HepG2 (cell line): ENCODE measurements at regions not wholly inside any gene's neighbourhood (a gene's known extent, or its start where the extent isn't known, plus 50 kb on each side); places are given as distances from the start of the nearest gene placed in this dataset.

Experiments
- ATAC-seq: fragments of 200-7000 bp; cut with Tn5 transposase; 3 replicates; pipeline ENCODE4 v1.9.1; 2020; ENCODE audit warnings: mild to moderate bottlenecking, moderate library complexity
- BruUV-seq: library from RNA; stranded (reverse); fragments of 400-500 nt; replicated peaks from 2 replicates; lab custom pipeline; 2021; lab: Mats Ljungman, UMichigan
- CTCF ChIA-PET: fragments of 300-600 bp; formaldehyde crosslinking; extraction: SDS; loops from one replicate; lab custom pipeline; 2021; ENCODE audit warnings: low total read pairs, inconsistent platforms, low intra/inter-chr PET ratio; lab: Yijun Ruan, JAX
- POLR2A ChIA-PET: fragments of 350-600 bp; sonication (Branson Sonifier 250); formaldehyde crosslinking; loops from one replicate; lab custom pipeline; 2020; ENCODE audit warnings: antibody characterized with exemption, inconsistent platforms; lab: Yijun Ruan, JAX
- DNase-seq: peaks from one replicate; pipeline ENCODE4 v3.0.0-alpha.2; 2015; ENCODE audit warnings: low spot score
- FAIRE-seq: peaks from 3 replicates; lab custom pipeline; 2011; peaks lifted over from hg19 to GRCh38; lab: Jason Lieb, UNC
- H2AFZ ChIP-seq: one replicate; pipeline ENCODE4 v1.6.1; 2011; ENCODE audit warnings: low read length, inconsistent platforms
- H3K27ac ChIP-seq: fragments of 300-600 bp; 3 replicates; pipeline ENCODE4 v1.8.0; 2011; ENCODE audit warnings: mixed run types, mild to moderate bottlenecking, mixed read lengths, low read length, inconsistent platforms; ENCODE audit not compliant: insufficient read depth; ENCODE audit errors: extremely low read length
- H3K27me3 ChIP-seq, 2 experiments: fragments of 200-600 bp in 1 of 2; 2 replicates in 1 of 2; 3 replicates in 1 of 2; pipeline versions ENCODE4 v1.6.0 to v1.8.0; 2011; ENCODE audit warnings: low read length in 2 of 2, mild to moderate bottlenecking in 2 of 2, moderate library complexity in 2 of 2, inconsistent platforms in 1 of 2; ENCODE audit not compliant: insufficient read depth in 2 of 2, control insufficient read depth in 1 of 2
- H3K36me3 ChIP-seq, 2 experiments: fragments of 200-600 bp in 1 of 2; replicated peaks in 1 of 2; 2 replicates in 1 of 2; 3 replicates in 1 of 2; pipeline versions ENCODE4 v1.5.1 to v1.8.0; 2011; ENCODE audit warnings: low read length in 2 of 2, inconsistent platforms in 1 of 2; ENCODE audit not compliant: insufficient read depth in 2 of 2, control insufficient read depth in 1 of 2
- H3K4me1 ChIP-seq: 2 replicates; pipeline ENCODE4 v1.5.1; 2012; ENCODE audit warnings: low read length, inconsistent platforms; ENCODE audit not compliant: insufficient read depth
- H3K4me2 ChIP-seq: 2 replicates; pipeline ENCODE4 v1.6.0; 2011; ENCODE audit warnings: low read depth, low read length, inconsistent platforms
- H3K4me3 ChIP-seq, 3 experiments: fragments of 200-600 bp in 1 of 3; sonication (generic), shearing (Covaris generic) in 1 of 3; replicated peaks in 1 of 3; 2 replicates each; pipeline ENCODE4 v1.5.1; 2011 to 2016; ENCODE audit warnings: low read length in 3 of 3, inconsistent platforms in 2 of 3, low read depth in 2 of 3, mild to moderate bottlenecking in 2 of 3, control low read depth in 1 of 3, mixed read lengths in 1 of 3; ENCODE audit not compliant: insufficient read depth in 1 of 3
- H3K79me2 ChIP-seq: one replicate; pipeline ENCODE4 v1.6.1; 2011; ENCODE audit warnings: low read length, inconsistent platforms; ENCODE audit not compliant: insufficient read depth
- H3K9ac ChIP-seq: 2 replicates; pipeline ENCODE4 v1.6.0; 2011; ENCODE audit warnings: mild to moderate bottlenecking, low read depth, low read length, inconsistent platforms; ENCODE audit not compliant: insufficient read depth
- H3K9me3 ChIP-seq: 2 replicates; pipeline ENCODE4 v1.5.1; 2012; ENCODE audit warnings: mild to moderate bottlenecking, low read length
- H4K20me1 ChIP-seq: 2 replicates; pipeline ENCODE4 v1.6.0; 2011; ENCODE audit warnings: inconsistent platforms, mild to moderate bottlenecking, low read length, moderate library complexity; ENCODE audit not compliant: insufficient read depth
- AGO2 ChIP-seq: fragments of 200-400 bp; formaldehyde crosslinking; optimal IDR thresholded peaks from 2 replicates; pipeline ENCODE3; 2017; ENCODE audit warnings: mild to moderate bottlenecking, low read depth, low read length, moderate library complexity
- AKAP8 ChIP-seq: sonication (generic); formaldehyde crosslinking; IDR thresholded peaks from 2 replicates; pipeline ENCODE4 v1.5.1; 2020; ENCODE audit warnings: mild to moderate bottlenecking, missing genetic modification reagents
- ATF2 ChIP-seq: sonication (generic); formaldehyde crosslinking; IDR thresholded peaks from 2 replicates; pipeline ENCODE4 v1.4.0; 2020; ENCODE audit warnings: missing genetic modification reagents
- HMG20A ChIP-seq: IDR thresholded peaks from 2 replicates; pipeline ENCODE4 v1.6.1; 2016; ENCODE audit warnings: borderline replicate concordance
- HNF4A ChIP-seq: sonication (generic); formaldehyde crosslinking; IDR thresholded peaks from 2 replicates; pipeline ENCODE4 v1.4.0; 2020; ENCODE audit warnings: missing genetic modification reagents
- HNRNPH1 ChIP-seq: fragments of 200-400 bp; formaldehyde crosslinking; optimal IDR thresholded peaks from 2 replicates; pipeline ENCODE3; 2017; ENCODE audit warnings: mild to moderate bottlenecking, low read depth, low read length
- IKZF1 ChIP-seq: fragments of 450-650 bp; IDR thresholded peaks from 2 replicates; pipeline ENCODE4 v1.7.1; 2016
- NCOA5 ChIP-seq: sonication (generic); formaldehyde crosslinking; IDR thresholded peaks from 2 replicates; pipeline ENCODE4 v1.4.0; 2020; ENCODE audit warnings: missing genetic modification reagents
- RAD21 ChIP-seq: fragments of 450-650 bp; formaldehyde crosslinking; IDR thresholded peaks from 2 replicates; pipeline ENCODE4 v1.5.0; 2020; ENCODE audit warnings: mild to moderate bottlenecking
- TBP ChIP-seq: sonication (generic); formaldehyde crosslinking; IDR thresholded peaks from 2 replicates; pipeline ENCODE4 v1.5.0; 2020; ENCODE audit warnings: missing genetic modification reagents
- THAP8 ChIP-seq: sonication (generic); formaldehyde crosslinking; IDR thresholded peaks from 2 replicates; pipeline ENCODE4 v1.5.1; 2020; ENCODE audit warnings: missing genetic modification reagents, mild to moderate bottlenecking, borderline replicate concordance
- ZBTB10 ChIP-seq: sonication (generic); formaldehyde crosslinking; IDR thresholded peaks from 2 replicates; pipeline ENCODE4 v1.4.0; 2020; ENCODE audit warnings: missing genetic modification reagents, borderline replicate concordance
- ZEB1 ChIP-seq: IDR thresholded peaks from 2 replicates; pipeline ENCODE4 v1.6.1; 2012; ENCODE audit warnings: mild to moderate bottlenecking, low read depth, inconsistent platforms; ENCODE audit not compliant: insufficient replicate concordance
- ZFYVE20 ChIP-seq: sonication (generic); formaldehyde crosslinking; IDR thresholded peaks from 2 replicates; pipeline ENCODE4 v1.8.0; 2023; ENCODE audit warnings: low read depth, mild to moderate bottlenecking, moderate library complexity, missing genetic modification reagents, borderline replicate concordance
- ZNF597 ChIP-seq: sonication (generic); formaldehyde crosslinking; IDR thresholded peaks from 2 replicates; pipeline ENCODE4 v1.5.0; 2020; ENCODE audit warnings: missing genetic modification reagents
- ZNF746 ChIP-seq: sonication (generic); formaldehyde crosslinking; IDR thresholded peaks from 2 replicates; pipeline ENCODE4 v1.8.0; 2022; ENCODE audit warnings: mild to moderate bottlenecking, missing genetic modification reagents
- ZNF761 ChIP-seq: sonication (generic); formaldehyde crosslinking; conservative IDR thresholded peaks from 2 replicates; pipeline ENCODE4 v1.4.0; 2020; ENCODE audit warnings: mild to moderate bottlenecking, missing genetic modification reagents
- WGBS: methylation state at CpG from one replicate; pipeline ENCODE4 v1.1.6; 2017; ENCODE audit warnings: low lambda C conversion rate; 5-methylcytosine and 5-hydroxymethylcytosine counted together
- in situ Hi-C: cut with HindIII; loops from 2 replicates; pipeline ENCODE4 v1.10.0; 2017; ENCODE audit warnings: low pct_unique_long_range_greater_than_20kb; ENCODE audit not compliant: extremely low pct_ligation_motif_present
- intact Hi-C: fragments of 100-400 bp; cut with micrococcal nuclease; formaldehyde crosslinking; loops from one replicate; pipeline ENCODE4 v1.10.0; 2022; ENCODE audit not compliant: unreplicated experiment

- H3K4me3 ChIP-seq: no peak overlapping the region
- no peaks in the 10 kb centered on the region for H3K36me3 ChIP-seq
- H3K4me1 ChIP-seq: no peaks in the 10 kb centered on the region
- WGBS: 0% methylated on average over 4 of the region's 4 CpGs
- H4K20me1 ChIP-seq: no peaks in the 10 kb centered on the region
- no peaks in the 10 kb centered on the region for H3K9me3 ChIP-seq
- no peak overlapping the region for H2AFZ ChIP-seq
- no peak overlapping the region for H3K9ac ChIP-seq
- BruUV-seq: no TSS peak
- intact Hi-C loops (no loop called here), in situ Hi-C loops (no loop called here)
- DNase-seq (no peak), ATAC-seq (no peak), FAIRE-seq (no peak)
- H3K27ac ChIP-seq: no peak overlapping the region
- H3K79me2 ChIP-seq: no peaks in the 10 kb centered on the region
- no peak for TF ChIP-seq ZNF597 (CRISPR knock-in tag)
- no peak for TF ChIP-seq ZBTB10 (CRISPR knock-in tag)
- TF ChIP-seq IKZF1: no peak
- no peak for TF ChIP-seq AGO2
- no peak for TF ChIP-seq ZFYVE20 (CRISPR knock-in tag)
- TF ChIP-seq HNRNPH1: no peak
- no peak for TF ChIP-seq NCOA5 (CRISPR knock-in tag)
- no peak for TF ChIP-seq AKAP8 (CRISPR knock-in tag)
- no peak for TF ChIP-seq HNF4A (CRISPR knock-in tag)
- TF ChIP-seq ZNF746 (CRISPR knock-in tag): no peak
- TF ChIP-seq TBP (CRISPR knock-in tag): no peak
- no peak for TF ChIP-seq ATF2 (CRISPR knock-in tag)
- TF ChIP-seq HMG20A (CRISPR knock-in tag): no peak
- TF ChIP-seq ZNF761 (CRISPR knock-in tag): no peak
- TF ChIP-seq THAP8 (CRISPR knock-in tag): no peak
- no peak for TF ChIP-seq ZEB1
- no peak for TF ChIP-seq RAD21 (CRISPR knock-in tag)
- ChIA-PET POLR2A (no interaction called here), CTCF (no interaction called here)
- no peaks in the 10 kb centered on the region for H3K27me3 ChIP-seq
- H3K4me2 ChIP-seq: no peak overlapping the region
Measured at GRCh38 chr14:49199159-49199558, 387.0 kb downstream of the RPS29 start.
